H1 (cell line): ENCODE measurements at regions not wholly inside any gene's neighbourhood (a gene's known extent, or its start where the extent isn't known, plus 50 kb on each side); places are given as distances from the start of the nearest gene placed in this dataset.

Source experiments
- CTCF ChIA-PET: fragments of 300-600 bp; sonication (Branson Sonifier 250); formaldehyde crosslinking; loops from one replicate; lab custom pipeline; 2021; ENCODE audit not compliant: partially characterized antibody; lab: Charles Lee
- POLR2A ChIA-PET: fragments of 300-600 bp; sonication (Branson Sonifier 250); formaldehyde crosslinking; loops from one replicate; lab custom pipeline; 2021; ENCODE audit warnings: inconsistent platforms; ENCODE audit not compliant: partially characterized antibody; lab: Charles Lee
- DNase-seq, 2 experiments: peaks; one replicate each; pipeline versions ENCODE4 v3.0.0 to v3.0.0-alpha.2; 2010 to 2022; ENCODE audit warnings: low spot score in 2 of 2, low read depth in 1 of 2, mixed read lengths in 1 of 2
- FAIRE-seq: peaks from 2 replicates; lab custom pipeline; 2011; peaks lifted over from hg19 to GRCh38; lab: Jason Lieb, UNC
- H2AFZ ChIP-seq: 2 replicates; pipeline ENCODE4 v1.8.1; 2012; ENCODE audit warnings: low read length, inconsistent platforms
- H2AK5ac ChIP-seq: 2 replicates; pipeline ENCODE4 v1.6.1; 2013; ENCODE audit warnings: low read depth, low read length
- H2BK120ac ChIP-seq: replicated peaks from 2 replicates; pipeline ENCODE3; 2013; ENCODE audit warnings: low read depth, low read length, inconsistent platforms
- H2BK12ac ChIP-seq: 2 replicates; pipeline ENCODE4 v1.6.1; 2013; ENCODE audit warnings: low read depth, low read length
- H2BK15ac ChIP-seq: 2 replicates; pipeline ENCODE4 v1.6.1; 2013; ENCODE audit warnings: low read length
- H2BK20ac ChIP-seq: 2 replicates; pipeline ENCODE4 v1.6.1; 2013; ENCODE audit warnings: low read length
- H2BK5ac ChIP-seq: 2 replicates; pipeline ENCODE4 v1.6.1; 2013; ENCODE audit warnings: low read depth, low read length
- H3K14ac ChIP-seq: 2 replicates; pipeline ENCODE4 v1.6.1; 2013; ENCODE audit warnings: inconsistent platforms; ENCODE audit not compliant: insufficient read length
- H3K18ac ChIP-seq: 2 replicates; pipeline ENCODE4 v1.6.1; 2013; ENCODE audit warnings: low read length; ENCODE audit errors: extremely low read depth
- H3K23ac ChIP-seq: 2 replicates; pipeline ENCODE4 v1.6.1; 2013; ENCODE audit warnings: inconsistent platforms; ENCODE audit not compliant: insufficient read length
- H3K23me2 ChIP-seq: 2 replicates; pipeline ENCODE4 v1.6.1; 2013; ENCODE audit warnings: low read depth, low read length
- H3K27ac ChIP-seq: 2 replicates; pipeline ENCODE4 v1.6.1; 2011; ENCODE audit warnings: low read depth, low read length, inconsistent platforms
- H3K27me3 ChIP-seq, 4 experiments: replicated peaks in 1 of 4; 1 replicate in 1 of 4; 2 replicates in 3 of 4; pipeline versions ENCODE4 v1.6.1 to v1.8.1; 2011 to 2013; ENCODE audit warnings: low read length in 3 of 4, mild to moderate bottlenecking in 3 of 4, inconsistent platforms in 2 of 4, mixed read lengths in 2 of 4, moderate library complexity in 1 of 4; ENCODE audit not compliant: control insufficient read depth in 3 of 4, insufficient read depth in 3 of 4; ENCODE audit errors: extremely low read depth in 1 of 4
- H3K36me3 ChIP-seq, 4 experiments: 2 replicates each; pipeline versions ENCODE4 v1.6.1 to v1.8.1; 2011 to 2013; ENCODE audit warnings: mild to moderate bottlenecking in 4 of 4, low read length in 3 of 4, moderate library complexity in 2 of 4, control low read depth in 1 of 4, inconsistent platforms in 1 of 4; ENCODE audit not compliant: insufficient read depth in 4 of 4, control insufficient read depth in 2 of 4
- H3K4ac ChIP-seq: replicated peaks from 2 replicates; pipeline ENCODE3; 2013; ENCODE audit warnings: low read length, low read depth, mixed read lengths, inconsistent platforms; ENCODE audit not compliant: insufficient read length
- H3K4me1 ChIP-seq, 4 experiments: replicated peaks in 1 of 4; 1 replicate in 1 of 4; 2 replicates in 3 of 4; pipeline versions ENCODE4 v1.6.1 to v1.8.1; 2011 to 2013; ENCODE audit warnings: low read length in 3 of 4, inconsistent platforms in 2 of 4, mixed read lengths in 1 of 4; ENCODE audit not compliant: insufficient read depth in 4 of 4, control insufficient read depth in 3 of 4
- H3K4me2 ChIP-seq, 2 experiments: 2 replicates each; pipeline versions ENCODE4 v1.6.1 to v1.8.1; 2011 to 2013; ENCODE audit warnings: low read depth in 2 of 2, low read length in 2 of 2, control low read depth in 1 of 2, inconsistent platforms in 1 of 2, mild to moderate bottlenecking in 1 of 2; ENCODE audit not compliant: insufficient read depth in 1 of 2
- H3K4me3 ChIP-seq, 4 experiments: fragments of 200-600, 300-600 bp in 1 of 4; sonication (generic), shearing (Covaris generic), sonication (Bioruptor Twin) in 1 of 4; 2 replicates each; pipeline versions ENCODE4 v1.5.1 to v1.8.1; 2011 to 2016; ENCODE audit warnings: low read length in 4 of 4, low read depth in 3 of 4, control low read depth in 2 of 4, inconsistent platforms in 2 of 4, mild to moderate bottlenecking in 2 of 4, mixed read lengths in 1 of 4, moderate library complexity in 1 of 4; ENCODE audit not compliant: insufficient read depth in 2 of 4; ENCODE audit errors: extremely low read depth in 1 of 4
- H3K56ac ChIP-seq: replicated peaks from 2 replicates; pipeline ENCODE3; 2013; ENCODE audit warnings: low read depth, mild to moderate bottlenecking, mixed read lengths, low read length, inconsistent platforms; ENCODE audit not compliant: insufficient read length
- H3K79me1 ChIP-seq: 2 replicates; pipeline ENCODE4 v1.6.1; 2013; ENCODE audit warnings: low read depth, low read length, control low read depth
- H3K79me2 ChIP-seq, 2 experiments: 2 replicates each; pipeline versions ENCODE4 v1.6.1 to v1.8.1; 2012 to 2013; ENCODE audit warnings: low read length in 2 of 2, mild to moderate bottlenecking in 2 of 2, inconsistent platforms in 1 of 2; ENCODE audit not compliant: insufficient read depth in 2 of 2, control insufficient read depth in 1 of 2
- H3K9ac ChIP-seq, 4 experiments: replicated peaks in 1 of 4; 1 replicate in 1 of 4; 2 replicates in 3 of 4; pipeline versions ENCODE4 v1.6.1 to v1.8.1; 2011 to 2013; ENCODE audit warnings: low read depth in 3 of 4, low read length in 3 of 4, control low read depth in 2 of 4, mild to moderate bottlenecking in 2 of 4, moderate library complexity in 2 of 4, inconsistent platforms in 1 of 4; ENCODE audit errors: extremely low read depth in 1 of 4
- H3K9me3 ChIP-seq, 2 experiments: 2 replicates each; pipeline versions ENCODE4 v1.6.1 to v1.8.1; 2012 to 2013; ENCODE audit warnings: mild to moderate bottlenecking in 2 of 2, moderate library complexity in 2 of 2, control low read depth in 1 of 2, inconsistent platforms in 1 of 2, low read depth in 1 of 2, low read length in 1 of 2, mixed read lengths in 1 of 2; ENCODE audit not compliant: insufficient read depth in 2 of 2
- H4K20me1 ChIP-seq, 2 experiments: replicated peaks in 1 of 2; 2 replicates each; pipeline versions ENCODE3 to v1.8.1; 2011 to 2013; ENCODE audit warnings: inconsistent platforms in 2 of 2, low read length in 2 of 2, mild to moderate bottlenecking in 1 of 2; ENCODE audit not compliant: insufficient read depth in 2 of 2, control insufficient read depth in 1 of 2
- H4K5ac ChIP-seq: 2 replicates; pipeline ENCODE4 v1.6.1; 2013; ENCODE audit warnings: low read length, low read depth, mixed read lengths, inconsistent platforms; ENCODE audit not compliant: insufficient read length
- H4K8ac ChIP-seq: 2 replicates; pipeline ENCODE4 v1.8.0; 2013; ENCODE audit warnings: mild to moderate bottlenecking, moderate library complexity, low read length, inconsistent platforms; ENCODE audit not compliant: insufficient read depth; ENCODE audit errors: extremely low read depth
- H4K91ac ChIP-seq: replicated peaks from 2 replicates; pipeline ENCODE3; 2013; ENCODE audit warnings: low read length, mixed read lengths, inconsistent platforms; ENCODE audit not compliant: insufficient read length
- ATF3 ChIP-seq: IDR thresholded peaks from 2 replicates; pipeline ENCODE4 v1.6.1; 2011; ENCODE audit warnings: low read depth, mild to moderate bottlenecking, low read length; ENCODE audit not compliant: insufficient read depth
- BRCA1 ChIP-seq: IDR thresholded peaks from 2 replicates; pipeline ENCODE4 v1.6.1; 2012; ENCODE audit warnings: low read depth, low read length, improper control_type of control experiment
- EGR1 ChIP-seq: IDR thresholded peaks from 2 replicates; pipeline ENCODE4 v1.6.1; 2011; ENCODE audit warnings: low read depth, low read length, borderline replicate concordance
- GABPA ChIP-seq: IDR thresholded peaks from 2 replicates; pipeline ENCODE4 v1.6.1; 2011; ENCODE audit warnings: mild to moderate bottlenecking, low read length, moderate library complexity, borderline replicate concordance; ENCODE audit not compliant: insufficient read depth
- GTF2F1 ChIP-seq: IDR thresholded peaks from 2 replicates; pipeline ENCODE4 v1.6.1; 2012; ENCODE audit warnings: low read depth, low read length, improper control_type of control experiment, borderline replicate concordance
- JUN ChIP-seq: IDR thresholded peaks from 2 replicates; pipeline ENCODE4 v1.6.1; 2011; ENCODE audit warnings: low read depth, mild to moderate bottlenecking, improper control_type of control experiment, low read length
- MAFK ChIP-seq: IDR thresholded peaks from 2 replicates; pipeline ENCODE4 v1.6.1; 2012; ENCODE audit warnings: low read depth, mild to moderate bottlenecking, improper control_type of control experiment, low read length
- SAP30 ChIP-seq: fragments of 300-600 bp; sonication (generic); IDR thresholded peaks from 2 replicates; pipeline ENCODE4 v1.7.1; 2012; ENCODE audit warnings: low read length, moderate library complexity, mild to moderate bottlenecking, inconsistent platforms; ENCODE audit not compliant: insufficient read depth, insufficient replicate concordance
- SUZ12 ChIP-seq: fragments of 200-600 bp; sonication (generic); IDR thresholded peaks from 2 replicates; pipeline ENCODE4 v1.6.1; 2012; ENCODE audit warnings: mild to moderate bottlenecking, inconsistent platforms, low read length, moderate library complexity, mixed read lengths
- TCF12 ChIP-seq: IDR thresholded peaks from 2 replicates; pipeline ENCODE4 v1.6.1; 2011; ENCODE audit warnings: low read depth, mild to moderate bottlenecking, low read length
- USF2 ChIP-seq: IDR thresholded peaks from 2 replicates; pipeline ENCODE4 v1.6.1; 2011; ENCODE audit warnings: low read length, improper control_type of control experiment
- WGBS, 2 experiments: shearing (Covaris generic) in 1 of 2; methylation state at CpG; one replicate each; pipeline versions ENCODE4 v1.1.6 to v1.1.7; 2013 to 2015; ENCODE audit warnings: low lambda C conversion rate in 2 of 2, mixed read lengths in 2 of 2, inconsistent platforms in 1 of 2, low coverage in 1 of 2, missing lambda C conversion rate in 1 of 2; ENCODE audit not compliant: insufficient replicate concordance in 2 of 2, insufficient coverage in 1 of 2, insufficient read length in 1 of 2; ENCODE audit errors: extremely low coverage in 1 of 2, missing lambda C conversion rate in 1 of 2; 5-methylcytosine and 5-hydroxymethylcytosine counted together

- Histone ChIP-seq H4K8ac (no peak overlapping the region), H3K79me1 (no peaks in the 10 kb centered on the region), H3K4me3 (no peak overlapping the region), H2BK12ac (no peak overlapping the region), H2AK5ac (no peak overlapping the region), H2BK15ac (no peak overlapping the region), H3K23me2 (no peaks in the 10 kb centered on the region), H3K27me3 (no peaks in the 10 kb centered on the region), H3K56ac (no peak overlapping the region), H2BK120ac (no peak overlapping the region), H2BK20ac (no peak overlapping the region), H3K23ac (no peak overlapping the region), H4K91ac (no peak overlapping the region), H3K4me2 (no peak overlapping the region), H3K27ac (no peak overlapping the region), H3K18ac (no peak overlapping the region), H3K36me3 (no peaks in the 10 kb centered on the region), H3K14ac (no peak overlapping the region), H2AFZ (no peak overlapping the region), H3K9me3 (no peaks in the 10 kb centered on the region), H3K9ac (no peak overlapping the region), H3K4ac (no peak overlapping the region), H4K5ac (no peak overlapping the region), H4K20me1 (no peaks in the 10 kb centered on the region), H3K79me2 (no peaks in the 10 kb centered on the region), H2BK5ac (no peak overlapping the region), H3K4me1 (peaks cover 2 to 10% (median 8%) of the 10 kb centered on the region in 4 experiments; a peak in 6 of 7 replicates)
- 88% methylated on average over 1 of the region's 1 CpG; no CpG with 5 or more reads in 1 of the 2 experiments for WGBS, 2 experiments
- no peak for FAIRE-seq
- ChIA-PET CTCF (interaction anchor here (0.8 to 1.3 kb wide), 3 partner anchors 10 to 292 kb away, joined by 3 to 4 read pairs (median 3); no protein-coding TSS in a partner anchor), POLR2A (interaction anchor here (1.2 kb wide), 1 partner anchor 11 kb away, joined by 3 read pairs; no protein-coding TSS in a partner anchor)
- no peak for DNase-seq
- TF ChIP-seq USF2 = no peak
- no peak for TF ChIP-seq MAFK
- TF ChIP-seq ATF3 = no peak
- TF ChIP-seq TCF12 = no peak
- TF ChIP-seq SUZ12 = no peak
- no peak for TF ChIP-seq SAP30
- TF ChIP-seq GTF2F1 = no peak
- no peak for TF ChIP-seq BRCA1
- no peak for TF ChIP-seq JUN
- no peak for TF ChIP-seq EGR1
- no peak for TF ChIP-seq GABPA
Measured at GRCh38 chr3:115401851-115402501, 221.3 kb upstream of the GAP43 start.
